ENCODE measurements at regions not wholly inside any gene's neighbourhood (a gene's known extent, or its start where the extent isn't known, plus 50 kb on each side); places are given as distances from the start of the nearest gene placed in this dataset.
A peak's percentile ranks its signal among the peaks of the same experiment; 100 is the strongest.
"Not testable (repeated sequence)": the region's sequence is repeated elsewhere in the genome, so short reads cannot be mapped to it uniquely, and the experiment has no call there.

DNA sequence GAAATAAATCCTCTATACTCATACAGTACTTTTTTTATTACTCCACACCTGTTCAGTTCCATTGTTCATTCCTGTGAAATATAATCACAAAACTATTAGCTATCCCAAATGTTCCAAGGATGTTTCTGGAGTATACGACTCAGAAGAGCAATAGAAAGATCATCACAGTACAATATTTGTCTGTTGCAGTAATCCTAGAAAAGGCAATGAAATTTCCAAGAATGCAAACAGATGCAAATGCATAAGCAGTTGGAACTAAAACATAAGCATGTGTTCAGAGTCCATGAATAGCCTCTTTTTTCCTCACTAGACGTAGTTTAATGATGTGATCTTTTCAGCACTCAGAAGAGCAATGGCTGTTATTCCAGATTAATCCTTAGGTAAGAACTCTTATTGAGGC is 55.2 kb downstream of the RTL3 start:
- no peak for ATAC-seq

DNA sequence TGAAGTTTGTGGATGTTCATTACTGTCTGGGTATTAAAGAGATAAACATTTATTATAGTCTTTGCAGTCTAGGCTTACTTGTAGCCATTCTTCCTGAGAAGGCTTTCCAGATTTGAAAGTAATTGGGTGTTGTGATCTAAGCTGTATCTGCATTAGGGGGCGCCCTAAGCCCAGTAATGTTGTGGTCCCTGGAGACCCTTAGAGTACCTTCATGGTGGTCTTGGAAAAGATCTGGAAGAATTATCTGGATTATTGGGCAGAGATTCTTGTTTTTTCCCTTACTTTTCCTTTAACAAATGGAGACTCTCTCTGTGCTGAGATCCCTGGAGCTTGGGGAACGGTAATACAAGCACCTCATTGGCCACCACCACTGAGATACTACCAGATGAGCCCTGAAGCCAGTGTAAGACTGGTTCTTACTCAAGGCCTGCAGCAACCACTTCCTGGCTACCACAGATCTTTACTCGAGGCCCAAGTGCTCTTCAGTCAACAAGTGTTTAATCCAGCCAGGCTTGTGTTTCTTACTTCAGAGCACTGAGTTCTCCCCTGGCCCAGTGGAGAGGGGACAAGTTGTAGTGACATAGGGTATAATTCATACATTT is 63.1 kb downstream of the RTL3 start:
- ATAC-seq = no peak

DNA sequence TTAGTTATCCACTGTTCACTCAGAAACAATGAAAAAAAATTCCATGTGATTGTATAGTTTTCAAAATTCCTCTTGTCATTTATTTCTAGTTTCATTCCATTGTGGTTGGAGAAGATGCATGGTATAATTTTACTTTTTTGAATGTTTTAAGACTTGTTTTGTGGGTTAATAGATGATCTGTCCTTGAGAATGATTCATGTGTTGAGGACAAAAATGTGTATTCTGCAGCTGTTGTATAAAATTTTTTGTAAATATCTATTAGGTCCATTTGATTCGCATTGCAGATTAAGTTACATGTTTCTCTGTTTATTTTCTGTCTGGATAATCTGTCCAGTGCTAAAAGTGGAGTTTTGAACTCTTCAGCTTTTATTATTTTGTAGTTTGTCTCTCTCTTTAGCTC is 65.4 kb downstream of the RTL3 start:
- ATAC-seq = no peak

DNA sequence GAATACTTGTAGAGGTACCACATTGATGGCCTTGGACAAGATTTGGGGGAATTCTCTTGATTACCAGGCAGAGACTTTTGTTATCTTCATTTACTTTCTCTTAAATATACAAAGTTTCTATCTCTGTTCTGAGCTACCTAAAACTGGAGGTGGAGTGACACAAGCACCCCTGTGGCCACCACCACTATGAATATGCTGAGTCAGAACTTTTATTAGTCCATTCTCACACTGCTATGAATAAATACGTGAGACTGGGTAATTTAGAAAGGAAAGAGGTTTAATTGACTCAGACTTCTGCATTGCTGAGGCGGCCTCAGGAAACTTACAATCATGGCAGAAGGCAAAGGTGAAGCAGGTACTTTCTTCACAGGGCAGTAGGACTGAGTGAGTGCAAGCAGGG is 67.1 kb downstream of the RTL3 start:
- ATAC-seq = no peak

DNA sequence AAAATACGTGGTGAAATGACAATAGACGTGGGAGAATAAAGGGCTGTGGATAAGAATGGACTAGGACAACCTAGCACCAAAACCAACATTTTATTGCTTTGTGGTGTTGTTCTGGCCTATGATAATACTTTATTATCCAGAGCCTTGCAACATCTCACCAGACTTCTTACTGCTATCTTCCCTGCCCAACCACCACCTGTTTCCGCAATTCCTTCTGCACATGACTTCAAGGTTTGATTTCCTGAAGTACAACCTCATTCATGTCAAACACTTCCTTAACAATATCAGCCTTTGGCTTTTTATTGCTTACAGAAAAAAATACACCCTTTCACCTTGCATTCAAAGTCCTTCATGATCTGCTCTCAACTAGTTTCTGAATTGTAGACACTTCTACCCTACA is 84.8 kb downstream of the RTL3 start:
- ATAC-seq = no peak

DNA sequence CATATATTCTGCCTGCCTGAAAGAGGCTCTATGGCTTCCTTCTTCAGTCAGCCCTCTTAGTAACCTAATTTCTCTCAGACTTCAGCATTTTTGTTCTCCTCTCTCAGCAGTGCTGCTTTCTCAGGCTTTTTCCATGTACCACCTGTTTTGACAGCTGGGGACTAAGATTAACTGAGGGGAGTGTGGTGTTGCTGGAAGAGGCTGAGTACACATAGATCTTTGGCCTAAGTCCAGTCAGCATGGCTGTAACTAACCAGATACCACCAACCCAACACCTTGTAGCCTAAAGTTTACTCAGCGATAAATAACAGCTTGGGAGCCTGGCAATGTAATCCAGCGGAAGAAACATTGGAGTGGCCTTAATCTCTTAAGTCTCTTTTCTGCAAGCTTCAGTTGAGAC is 85.5 kb downstream of the RTL3 start:
- no peak for ATAC-seq

DNA sequence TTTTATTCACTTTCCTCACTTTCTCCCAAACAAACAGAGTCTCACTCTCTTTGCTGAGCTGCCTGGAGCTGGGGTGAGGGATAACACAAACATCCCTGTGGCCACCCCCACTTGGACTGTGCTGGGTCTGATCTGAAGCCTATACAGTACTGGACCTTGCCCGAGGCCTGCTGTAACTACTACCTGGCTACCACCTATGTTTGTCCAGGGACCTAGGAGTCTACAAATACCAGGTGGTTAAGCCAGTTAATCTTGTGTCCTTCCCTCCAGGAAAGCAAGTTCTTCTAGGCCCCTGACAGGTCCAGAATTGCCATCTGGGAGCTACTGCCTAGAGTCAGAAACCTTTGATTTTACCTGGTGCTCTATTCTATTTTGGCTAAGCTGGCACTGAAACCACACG is 87.3 kb downstream of the RTL3 start:
- ATAC-seq = no peak

DNA sequence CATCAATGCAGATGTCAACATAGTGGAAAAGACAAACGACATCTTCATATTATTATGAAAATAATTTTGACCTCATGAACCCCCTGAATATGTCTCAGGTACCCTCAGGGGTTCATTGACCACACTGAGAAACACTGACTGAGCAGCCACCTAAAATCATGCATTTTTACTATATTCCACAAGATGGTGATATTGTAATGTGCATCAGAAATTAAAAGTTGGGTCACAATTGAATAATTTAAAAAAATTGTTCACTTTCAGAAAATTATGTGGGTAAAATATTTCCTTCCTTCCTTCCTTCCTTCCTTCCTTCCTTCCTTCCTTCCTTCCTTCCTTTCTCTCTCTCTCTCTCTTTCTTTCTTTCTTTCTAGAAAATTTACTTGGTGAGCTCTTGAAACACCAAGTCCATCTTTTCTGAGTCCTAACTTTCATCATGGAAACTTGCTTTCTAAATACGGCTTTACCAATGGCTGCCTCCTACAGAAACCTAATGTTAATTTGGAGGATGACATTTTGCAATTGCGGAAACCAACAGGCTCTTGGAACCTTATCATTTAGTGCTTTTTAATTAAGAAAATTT is 103.6 kb downstream of the RTL3 start:
- ATAC-seq = no peak

DNA sequence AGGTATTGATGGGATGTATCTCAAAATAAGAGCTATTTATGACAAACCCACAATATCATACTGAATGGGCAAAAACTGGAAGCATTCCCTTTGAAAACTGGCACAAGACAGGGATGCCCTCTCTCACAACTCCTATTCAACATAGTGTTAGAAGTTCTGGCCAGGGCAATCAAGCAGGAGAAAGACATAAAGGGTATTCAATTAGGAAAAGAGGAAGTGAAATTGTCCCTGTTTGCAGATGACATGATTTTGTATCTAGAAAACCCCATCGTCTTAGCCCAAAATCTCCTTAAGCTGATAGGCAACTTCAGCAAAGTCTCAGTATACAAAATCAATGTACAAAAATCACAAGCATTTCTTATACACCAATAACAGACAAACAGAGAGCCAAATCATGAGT is 106.5 kb downstream of the RTL3 start:
- ATAC-seq = not testable (repeated sequence)

DNA sequence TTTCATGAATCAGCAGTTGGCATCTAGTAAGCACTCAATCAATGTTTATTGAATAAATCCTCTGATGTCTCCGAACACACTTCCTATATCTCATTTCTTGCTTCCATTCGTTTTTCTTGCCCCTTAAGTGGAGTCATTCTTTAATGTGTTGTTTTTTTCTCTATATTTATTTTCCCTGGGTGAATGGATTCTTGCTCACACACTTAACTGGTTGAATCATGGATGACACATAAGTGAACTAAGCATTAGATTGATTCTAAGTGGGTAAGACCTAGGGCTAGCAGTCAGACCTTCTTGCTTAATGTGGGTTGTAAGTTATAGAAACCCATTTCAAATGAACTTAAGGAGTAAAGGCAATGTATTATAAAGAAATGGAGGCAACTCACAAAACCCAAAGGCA is 111.1 kb downstream of the RTL3 start:
- ATAC-seq = peak; percentile 63 to 66

DNA sequence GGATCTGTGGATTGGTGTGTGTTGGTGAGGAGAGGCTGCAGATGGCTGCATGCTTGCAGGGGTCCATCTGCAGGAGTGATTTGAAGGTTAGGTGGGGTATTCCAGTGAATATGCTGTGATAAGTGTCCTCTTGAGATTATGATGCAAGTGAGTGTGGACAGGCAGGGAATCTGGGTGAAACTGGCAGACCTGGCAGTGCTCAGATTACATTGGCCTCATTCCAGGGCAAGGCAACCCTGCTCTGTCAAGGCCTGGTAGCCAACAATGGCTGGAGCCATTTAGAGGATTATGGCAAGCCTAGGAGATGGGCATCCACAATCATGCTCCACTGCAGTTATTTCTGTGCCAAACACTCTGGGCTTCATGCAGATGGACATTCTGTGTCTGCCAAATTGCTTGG is 113.9 kb downstream of the RTL3 start:
- no peak for ATAC-seq

DNA sequence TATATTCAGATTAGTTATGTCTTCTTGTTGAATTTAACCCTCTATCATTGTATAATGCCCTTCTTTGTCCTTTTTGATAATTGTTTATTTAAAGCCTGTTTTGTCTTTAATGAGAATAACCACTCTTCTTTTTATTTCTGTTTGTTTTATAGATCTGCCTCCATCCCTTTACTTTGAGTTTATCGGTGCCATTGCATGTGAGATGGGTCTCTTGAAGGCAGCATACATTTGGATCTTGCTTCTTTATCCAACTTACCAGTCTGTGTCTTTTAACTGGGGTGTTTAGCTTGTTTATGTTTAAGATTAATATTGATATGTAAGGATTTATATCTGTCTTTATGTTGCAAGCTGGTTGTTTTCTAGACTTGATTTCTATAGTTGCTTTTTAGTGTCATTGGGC is 115.8 kb downstream of the RTL3 start:
- no peak for ATAC-seq

DNA sequence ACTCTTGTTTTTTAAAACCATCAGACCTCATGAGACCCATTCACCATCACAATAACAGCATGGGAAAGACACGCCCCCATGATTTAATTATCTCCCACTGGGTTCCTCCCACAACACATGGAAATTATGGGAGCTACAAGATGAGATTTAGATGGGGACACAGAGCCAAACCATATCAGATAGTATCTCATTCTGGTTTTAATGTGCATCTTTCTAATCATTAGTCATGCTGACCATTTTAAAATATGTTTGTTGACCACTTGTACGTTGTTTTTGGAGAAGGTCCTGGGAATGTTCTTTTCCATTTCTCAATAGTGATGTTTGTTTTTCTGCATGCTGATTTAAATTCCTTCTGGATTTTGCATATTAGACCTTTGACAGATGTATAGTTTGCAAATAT is 119.0 kb downstream of the RTL3 start:
- no peak for ATAC-seq

DNA sequence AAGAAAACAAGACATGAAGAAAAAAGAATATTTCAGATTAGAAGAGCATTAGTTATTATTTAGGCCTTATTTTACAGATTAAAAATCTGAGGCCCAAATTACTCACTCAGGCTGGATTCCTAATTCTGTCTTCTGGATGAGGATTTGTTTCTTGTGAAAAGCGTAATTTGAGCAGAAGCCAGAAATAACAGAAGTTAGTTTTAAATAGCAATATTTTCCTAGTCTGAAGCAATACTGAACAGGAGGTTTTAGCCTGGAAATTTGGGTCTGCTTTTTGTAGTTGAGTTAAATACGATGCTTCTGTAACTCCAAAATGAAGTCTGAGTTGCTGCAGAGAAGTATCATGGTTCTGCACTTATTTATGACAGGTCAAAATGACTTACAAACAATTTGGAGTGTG is 124.9 kb downstream of the RTL3 start:
- ATAC-seq = no peak

DNA sequence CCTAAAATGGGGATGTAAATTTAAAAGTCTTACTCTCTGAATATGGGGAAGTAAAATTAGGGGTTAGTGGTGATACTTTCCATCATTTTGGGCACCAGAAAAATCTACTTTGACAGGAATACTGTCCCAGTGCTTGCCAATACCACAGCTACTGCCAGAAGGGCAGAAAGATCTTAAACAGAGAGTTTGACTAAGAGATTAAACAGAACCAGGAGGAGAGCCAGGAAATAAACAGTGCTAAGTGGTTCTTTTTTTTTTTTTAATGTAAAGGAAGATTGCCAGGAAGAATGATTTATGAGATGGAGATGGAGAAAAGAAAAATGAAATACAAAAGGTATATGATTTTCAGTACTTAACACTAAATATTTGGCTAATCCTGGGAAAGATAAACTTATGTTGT is 126.8 kb downstream of the RTL3 start:
- ATAC-seq = no peak

DNA sequence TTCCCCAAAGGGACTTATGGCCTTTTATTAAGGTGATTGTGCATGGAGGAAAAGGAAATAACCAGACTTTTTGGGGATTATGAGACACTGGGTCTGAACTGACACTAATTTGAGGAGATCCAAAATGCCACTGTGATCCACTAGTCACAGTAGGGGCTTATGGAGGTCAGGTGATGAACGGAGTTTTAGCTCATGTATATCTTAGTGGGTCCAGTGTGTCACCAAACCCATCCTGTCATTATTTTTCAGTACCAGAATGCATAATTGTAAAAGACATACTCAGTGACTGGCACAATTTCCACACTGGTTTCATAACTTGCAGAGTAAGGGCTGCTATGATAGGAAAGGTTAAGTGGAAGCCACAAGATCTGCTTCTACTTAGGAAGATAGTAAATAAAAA is 131.3 kb downstream of the RTL3 start:
- peak; percentile 64 to 67 for ATAC-seq

DNA sequence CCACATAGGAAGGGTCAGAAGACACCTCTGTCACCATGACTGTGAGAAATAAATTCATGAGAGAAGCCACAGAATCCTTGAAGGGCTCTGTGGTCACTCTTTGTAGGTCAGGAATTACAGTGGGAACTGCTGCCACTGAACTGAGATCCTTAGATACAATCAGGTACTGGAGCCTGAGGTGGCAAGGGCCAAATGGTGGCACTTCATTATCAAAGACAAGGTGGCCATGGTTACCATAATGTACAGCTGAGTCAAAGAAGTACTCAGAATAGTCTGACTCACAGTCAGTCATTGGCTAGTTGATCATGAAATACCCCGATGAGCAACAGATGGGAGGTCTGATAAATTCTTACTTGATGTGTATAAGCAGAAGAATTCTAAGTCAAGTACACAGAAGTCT is 131.9 kb downstream of the RTL3 start:
- peak; percentile 89 for ATAC-seq

DNA sequence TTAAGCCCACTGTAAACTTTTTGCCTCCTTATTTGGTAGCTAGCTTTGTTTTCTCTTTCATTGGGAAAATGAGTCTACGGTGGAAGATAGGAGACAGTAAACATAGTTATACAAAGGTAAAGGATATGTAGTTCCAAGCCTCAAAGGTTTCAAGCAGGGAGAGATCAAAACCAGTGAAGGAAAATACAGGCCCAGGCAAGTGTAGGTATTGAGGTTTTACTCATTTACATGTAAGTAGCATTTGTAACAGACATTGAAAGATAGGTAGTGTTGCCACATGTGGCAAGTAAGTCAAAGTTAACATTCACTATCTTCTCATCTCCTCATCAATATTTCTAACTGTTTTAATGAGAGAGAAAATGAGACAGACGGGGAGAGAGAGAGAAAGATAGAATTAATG is 136.5 kb downstream of the RTL3 start:
- ATAC-seq = no peak

DNA sequence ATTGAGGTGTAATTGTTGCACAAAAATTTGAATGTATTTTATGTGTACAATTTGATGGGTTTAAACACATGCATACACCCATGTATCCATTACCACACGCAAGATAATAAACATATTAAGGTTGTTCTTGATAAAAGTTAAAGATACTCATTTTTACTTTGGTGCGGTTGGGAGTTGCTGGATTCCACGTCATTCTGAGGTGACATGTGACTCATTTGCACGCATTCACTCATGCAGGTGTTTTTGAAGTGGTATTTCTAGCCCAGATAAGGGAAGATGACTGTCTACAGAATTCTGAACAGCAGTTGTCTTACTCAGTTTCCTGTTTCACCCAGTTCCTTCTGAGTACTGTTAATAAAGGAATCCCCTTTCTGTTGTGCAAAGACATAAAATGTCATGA is 142.0 kb downstream of the RTL3 start:
- peak; percentile 83 to 87 for ATAC-seq

DNA sequence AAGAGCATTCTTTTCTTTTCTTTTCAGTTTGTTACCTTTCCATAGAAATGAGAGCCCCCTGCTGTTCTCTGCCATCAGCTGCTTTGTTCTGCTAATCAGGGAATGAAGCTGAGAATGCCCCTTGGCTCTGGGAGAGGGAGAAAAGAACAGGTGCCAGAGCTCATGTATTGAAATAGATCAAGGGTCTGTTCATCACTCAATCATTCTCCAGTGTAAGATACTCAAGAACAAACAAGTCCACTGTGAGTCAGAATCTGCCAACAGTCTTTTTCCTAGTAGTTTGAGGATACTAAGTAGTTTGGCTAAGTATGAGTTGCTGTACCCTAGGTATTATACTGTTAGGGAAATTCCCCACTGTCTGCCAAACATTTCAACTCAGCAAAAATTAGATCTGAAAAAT is 144.3 kb downstream of the RTL3 start:
- ATAC-seq = peak; percentile 72 to 77

DNA sequence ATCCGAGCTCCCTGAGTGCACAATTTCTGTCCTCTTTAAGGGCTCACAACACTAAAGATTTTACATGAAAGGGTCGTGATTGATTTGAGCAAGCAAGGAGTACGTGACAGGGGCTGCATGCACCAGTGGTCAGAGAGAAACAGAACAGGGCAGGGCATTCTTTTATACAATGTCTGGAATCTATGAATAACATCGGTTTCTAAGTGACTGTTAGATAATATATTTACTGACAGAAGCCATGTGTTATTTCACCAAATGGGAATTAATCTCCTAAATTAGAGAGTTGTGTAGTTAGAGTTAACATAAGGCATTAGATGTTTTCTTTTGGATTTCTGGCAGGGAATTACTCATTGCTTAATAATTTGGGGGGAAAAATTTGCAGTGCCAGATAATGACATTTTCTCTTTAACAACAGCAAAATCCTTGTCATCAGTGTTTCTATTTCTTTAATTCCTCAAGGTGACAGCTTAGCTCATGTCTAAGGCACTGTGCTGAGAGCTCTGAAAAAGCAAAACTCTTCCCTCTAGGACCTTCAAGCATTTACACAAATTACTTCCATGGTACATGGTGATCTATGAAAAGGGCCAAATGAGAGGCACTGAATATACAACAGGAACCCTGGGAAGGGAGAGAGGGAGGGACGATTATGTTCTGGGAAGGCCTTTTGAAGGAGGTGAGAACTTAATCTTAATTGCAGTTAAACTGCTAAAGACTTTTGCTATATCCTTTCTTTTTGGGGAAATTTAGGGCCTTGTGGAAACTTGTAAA is 145.0 kb downstream of the RTL3 start:
- ATAC-seq = no peak

DNA sequence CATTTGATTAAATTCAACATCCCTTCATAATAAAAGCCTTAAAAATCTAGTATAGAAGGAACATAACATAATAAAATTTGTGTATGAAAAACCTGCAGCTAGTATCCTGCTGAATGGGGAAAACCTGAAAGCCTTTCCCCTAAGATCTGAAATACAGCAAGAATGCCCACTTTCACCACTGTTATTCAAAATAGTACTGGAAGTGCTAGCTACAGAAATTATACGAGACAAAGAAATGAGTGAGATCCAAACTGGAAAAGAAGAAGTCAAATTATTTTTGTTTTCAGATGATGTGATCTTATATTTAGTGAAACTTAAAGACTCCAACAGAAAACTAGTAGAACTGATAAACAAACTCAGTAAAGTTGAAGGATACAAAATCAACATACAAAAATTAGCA is 152.9 kb downstream of the RTL3 start:
- no peak for ATAC-seq

DNA sequence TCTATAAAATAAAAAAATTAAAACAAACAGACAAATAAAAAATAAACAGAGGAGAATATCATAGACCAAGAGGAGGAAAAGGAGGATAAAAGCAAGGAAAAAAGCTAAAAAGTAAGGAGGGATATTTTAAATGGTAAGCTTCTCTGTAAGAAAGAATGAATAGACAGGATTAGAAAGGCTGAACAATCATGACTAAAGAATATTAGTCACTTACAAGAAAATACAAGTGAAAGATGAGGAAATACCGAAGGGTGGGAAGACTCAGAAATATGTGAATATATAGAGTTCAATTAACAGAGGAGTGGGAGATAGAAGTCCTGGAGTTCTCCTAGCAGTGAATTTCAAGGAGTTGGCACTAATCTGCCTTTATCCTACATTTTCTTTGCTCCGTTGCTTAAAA is 162.6 kb downstream of the RTL3 start:
- ATAC-seq = no peak

DNA sequence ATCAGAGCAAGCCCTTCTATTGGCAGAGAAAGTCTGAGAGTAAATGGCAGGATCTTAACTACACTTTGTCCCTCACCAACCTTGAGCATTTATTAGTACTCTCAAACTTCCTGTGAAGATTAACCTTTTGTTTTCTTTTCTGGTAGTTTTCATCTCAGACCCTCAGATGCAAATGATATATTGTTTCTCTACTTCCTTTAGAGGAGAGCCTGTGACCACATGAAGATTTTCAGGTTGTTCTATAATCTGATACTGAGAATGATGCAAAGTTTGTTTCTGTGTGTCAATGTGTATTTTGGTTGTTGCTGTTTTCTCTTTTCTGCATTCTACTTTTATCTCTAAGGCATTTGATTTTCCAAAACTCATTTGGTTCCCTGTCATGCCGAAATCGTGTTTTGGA is 165.8 kb upstream of the CYSLTR1 start:
- ATAC-seq = no peak

DNA sequence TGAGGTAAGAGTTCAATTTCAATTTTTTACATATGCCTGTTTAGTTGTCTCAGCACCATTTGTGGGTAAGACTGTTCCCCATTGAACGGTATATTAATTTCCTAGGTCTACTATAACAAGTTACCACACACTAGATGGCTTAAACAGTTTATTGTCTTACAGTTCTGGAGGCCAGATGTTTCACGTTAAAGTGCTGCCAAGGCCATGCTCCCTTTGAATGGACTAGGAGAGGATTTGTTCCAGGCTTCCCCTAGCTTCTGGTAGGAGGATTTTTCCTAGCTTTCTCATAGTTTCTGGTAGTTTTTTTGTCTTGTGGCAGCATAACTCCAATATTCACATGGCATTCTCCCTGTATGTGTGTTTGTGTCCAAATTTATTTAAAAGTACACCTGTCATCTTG is 149.3 kb upstream of the CYSLTR1 start:
- ATAC-seq = no peak
